IPS-18a (cell line): ENCODE measurements at regions not wholly inside any gene's neighbourhood (a gene's known extent, or its start where the extent isn't known, plus 50 kb on each side); places are given as distances from the start of the nearest gene placed in this dataset.
"Not testable (repeated sequence)": the region's sequence is repeated elsewhere in the genome, so short reads cannot be mapped to it uniquely, and the experiment has no call there.

Source experiments
- H3K27ac ChIP-seq: one replicate; pipeline ENCODE4 v1.5.1; 2013; ENCODE audit warnings: low read length
- H3K27me3 ChIP-seq: one replicate; pipeline ENCODE4 v1.6.1; 2013; ENCODE audit warnings: mild to moderate bottlenecking, low read length; ENCODE audit not compliant: control insufficient read depth, insufficient read depth
- H3K36me3 ChIP-seq: one replicate; pipeline ENCODE4 v1.6.1; 2013; ENCODE audit warnings: low read depth, low read length; ENCODE audit not compliant: control insufficient read depth
- H3K4me1 ChIP-seq: one replicate; pipeline ENCODE4 v1.6.1; 2013; ENCODE audit warnings: low read depth, low read length; ENCODE audit not compliant: control insufficient read depth
- H3K4me3 ChIP-seq: one replicate; pipeline ENCODE4 v1.5.1; 2013; ENCODE audit warnings: low read length
- H3K9ac ChIP-seq: one replicate; pipeline ENCODE4 v1.6.1; 2013; ENCODE audit warnings: mild to moderate bottlenecking, low read length, moderate library complexity
- H3K9me3 ChIP-seq: one replicate; pipeline ENCODE4 v1.6.1; 2013; ENCODE audit warnings: low read depth, low read length; ENCODE audit not compliant: control insufficient read depth

- Histone ChIP-seq H3K27ac (no peak overlapping the region), H3K36me3 (no peaks in the 10 kb centered on the region), H3K4me3 (no peak overlapping the region), H3K4me1 (peaks cover 14% of the 10 kb centered on the region), H3K27me3 (no peaks in the 10 kb centered on the region), H3K9ac (no peak overlapping the region), H3K9me3 (no peaks in the 10 kb centered on the region)
Measured at GRCh38 chr1:243964915-243965314, 86.2 kb upstream of the ZBTB18 start.

GRCh38 chr1:243963571-243963970, 87.5 kb upstream of the ZBTB18 start:
- Histone ChIP-seq H3K9me3 (no peaks in the 10 kb centered on the region), H3K27me3 (no peaks in the 10 kb centered on the region)

GRCh38 chr1:243962541-243962940, 88.5 kb upstream of the ZBTB18 start:
- Histone ChIP-seq H3K27me3 (no peaks in the 10 kb centered on the region), H3K9ac (no peak overlapping the region), H3K9me3 (no peaks in the 10 kb centered on the region), H3K4me1 (peaks cover 11% of the 10 kb centered on the region), H3K4me3 (no peak overlapping the region), H3K36me3 (no peaks in the 10 kb centered on the region), H3K27ac (no peak overlapping the region)

More at GRCh38 chr1:243963571-243963970, 87.5 kb upstream of the ZBTB18 start:
- Histone ChIP-seq H3K9ac (no peak overlapping the region), H3K4me3 (no peak overlapping the region), H3K27ac (no peak overlapping the region), H3K36me3 (no peaks in the 10 kb centered on the region), H3K4me1 (peaks cover 14% of the 10 kb centered on the region)

GRCh38 chr1:243959998-243960397, 91.1 kb upstream of the ZBTB18 start:
- Histone ChIP-seq H3K9me3 (no peaks in the 10 kb centered on the region), H3K27me3 (no peaks in the 10 kb centered on the region), H3K9ac (no peak overlapping the region), H3K27ac (no peak overlapping the region), H3K4me1 (peaks cover 11% of the 10 kb centered on the region), H3K4me3 (no peak overlapping the region), H3K36me3 (no peaks in the 10 kb centered on the region)

- Histone ChIP-seq H3K9ac (no peak overlapping the region), H3K27ac (no peak overlapping the region), H3K27me3 (no peaks in the 10 kb centered on the region), H3K4me1 (peaks cover 6% of the 10 kb centered on the region), H3K36me3 (no peaks in the 10 kb centered on the region), H3K4me3 (no peak overlapping the region), H3K9me3 (no peaks in the 10 kb centered on the region)
Measured at GRCh38 chr1:243957141-243957540, 93.9 kb upstream of the ZBTB18 start.

- H3K27me3 ChIP-seq, result no peaks in the 10 kb centered on the region
- no peaks in the 10 kb centered on the region for H3K9me3 ChIP-seq
- no peak overlapping the region for H3K4me3 ChIP-seq
Measured at GRCh38 chr1:243956450-243956849, 94.6 kb upstream of the ZBTB18 start.

DNA sequence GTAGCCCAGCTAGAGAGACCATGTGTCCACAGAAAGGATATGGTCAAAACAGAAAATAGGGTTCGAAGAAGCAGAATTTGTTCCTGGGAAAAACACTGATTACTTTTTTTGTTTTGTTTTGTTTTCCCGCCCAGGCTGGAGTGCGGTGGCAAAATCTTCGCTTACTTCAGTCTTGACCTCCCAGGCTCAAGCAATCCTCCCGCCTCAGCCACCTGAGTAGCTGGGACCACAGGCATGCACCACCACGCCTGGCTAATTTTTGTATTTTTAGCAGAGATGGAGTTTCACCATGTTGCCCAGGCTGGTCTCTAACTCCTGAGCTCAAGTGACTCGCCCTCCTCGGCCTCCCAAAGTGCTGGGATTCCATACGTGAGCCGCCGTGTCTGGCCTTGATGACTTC, 99.9 kb upstream of the ZBTB18 start:
- H3K4me1 ChIP-seq, H3K36me3 ChIP-seq, H3K9ac ChIP-seq, H3K27me3 ChIP-seq, H3K9me3 ChIP-seq, H3K27ac ChIP-seq, H3K4me3 ChIP-seq: not testable (repeated sequence)

More at GRCh38 chr1:243956450-243956849, 94.6 kb upstream of the ZBTB18 start:
- Histone ChIP-seq H3K4me1 (peaks cover 6% of the 10 kb centered on the region), H3K9ac (no peak overlapping the region), H3K36me3 (no peaks in the 10 kb centered on the region), H3K27ac (no peak overlapping the region)

- Histone ChIP-seq H3K27me3 (peaks cover 14% of the 10 kb centered on the region), H3K9me3 (no peaks in the 10 kb centered on the region), H3K36me3 (no peaks in the 10 kb centered on the region), H3K4me3 (no peak overlapping the region), H3K9ac (no peak overlapping the region), H3K4me1 (peaks cover 5% of the 10 kb centered on the region), H3K27ac (no peak overlapping the region)
Measured at GRCh38 chr1:243950166-243950565, 100.1 kb upstream of the AKT3 start.

DNA sequence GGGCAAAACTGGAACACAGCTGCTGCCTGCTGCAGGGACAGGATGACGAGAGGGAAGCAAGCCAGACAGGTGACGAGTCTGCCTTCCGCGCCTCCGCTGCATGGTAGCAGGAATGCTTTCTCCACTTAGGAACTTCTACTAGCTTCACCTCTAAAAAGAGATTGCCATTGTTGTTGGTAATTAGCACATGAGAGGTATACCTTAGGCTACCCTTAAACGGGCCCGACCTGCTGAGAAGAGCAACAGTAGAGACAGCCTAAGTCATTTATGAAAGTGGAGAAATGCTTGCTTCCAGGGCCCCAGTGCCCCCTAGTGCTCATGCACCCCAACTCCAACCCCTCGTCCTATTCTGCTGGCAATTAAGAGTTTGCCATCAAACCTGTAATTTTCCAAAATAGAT, 96.9 kb upstream of the AKT3 start:
- H3K4me1 ChIP-seq, result peaks cover 5% of the 10 kb centered on the region

GRCh38 chr1:243946253-243946652, 96.2 kb upstream of the AKT3 start:
- Histone ChIP-seq H3K9ac (no peak overlapping the region), H3K27ac (no peak overlapping the region), H3K4me1 (peaks cover 5% of the 10 kb centered on the region), H3K9me3 (no peaks in the 10 kb centered on the region), H3K4me3 (no peak overlapping the region), H3K27me3 (peaks cover 18% of the 10 kb centered on the region), H3K36me3 (no peaks in the 10 kb centered on the region)

More for the DNA sequence above, 96.9 kb upstream of the AKT3 start:
- H3K27ac ChIP-seq, result no peak overlapping the region
- no peaks in the 10 kb centered on the region for H3K36me3 ChIP-seq
- no peaks in the 10 kb centered on the region for H3K9me3 ChIP-seq
- H3K9ac ChIP-seq, result no peak overlapping the region
- peaks cover 18% of the 10 kb centered on the region for H3K27me3 ChIP-seq
- no peak overlapping the region for H3K4me3 ChIP-seq

DNA sequence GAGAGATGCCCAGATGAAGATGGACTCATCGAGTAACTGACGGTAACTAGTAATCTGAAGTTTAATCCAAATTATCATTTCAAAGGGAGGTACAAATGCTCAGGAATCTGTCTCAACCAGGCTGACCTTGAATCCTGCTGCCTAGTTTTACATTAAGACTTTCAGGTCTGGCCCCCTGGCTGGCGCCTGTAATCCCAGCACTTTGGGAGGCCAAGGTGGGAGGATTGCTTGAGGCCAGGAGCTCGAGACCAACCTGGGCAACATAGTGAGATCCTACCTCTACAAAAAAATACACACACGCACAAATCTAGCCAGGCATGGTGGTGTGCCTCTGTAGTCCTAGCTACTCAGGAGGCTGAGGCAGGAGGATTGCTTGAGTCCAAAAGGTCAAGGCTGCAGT, 95.7 kb upstream of the AKT3 start:
- Histone ChIP-seq H3K4me3 (no peak overlapping the region), H3K4me1 (peaks cover 5% of the 10 kb centered on the region), H3K9me3 (no peaks in the 10 kb centered on the region), H3K27me3 (peaks cover 18% of the 10 kb centered on the region), H3K27ac (no peak overlapping the region), H3K9ac (no peak overlapping the region), H3K36me3 (no peaks in the 10 kb centered on the region)

- Histone ChIP-seq H3K9ac (no peak overlapping the region), H3K27me3 (peaks cover 18% of the 10 kb centered on the region), H3K36me3 (no peaks in the 10 kb centered on the region), H3K4me1 (peaks cover 5% of the 10 kb centered on the region), H3K27ac (no peak overlapping the region), H3K9me3 (no peaks in the 10 kb centered on the region), H3K4me3 (peak overlapping the region; percentile 8)
Measured at GRCh38 chr1:243944429-243945160, 94.6 kb upstream of the AKT3 start.
